HG03025 (cell line): ENCODE measurements at regions not wholly inside any gene's neighbourhood (a gene's known extent, or its start where the extent isn't known, plus 50 kb on each side); places are given as distances from the start of the nearest gene placed in this dataset.

ENCODE experiments used
- ATAC-seq: cut with Tn5 transposase; IDR thresholded peaks from one replicate; pipeline ENCODE4 v1.9.1; 2021; ENCODE audit warnings: mild to moderate bottlenecking, moderate library complexity; ENCODE audit not compliant: unreplicated experiment, low FRiP score

GRCh38 chr4:98210281-98210680 lies 50.9 kb upstream of the RAP1GDS1 start:
- no peak for ATAC-seq

DNA sequence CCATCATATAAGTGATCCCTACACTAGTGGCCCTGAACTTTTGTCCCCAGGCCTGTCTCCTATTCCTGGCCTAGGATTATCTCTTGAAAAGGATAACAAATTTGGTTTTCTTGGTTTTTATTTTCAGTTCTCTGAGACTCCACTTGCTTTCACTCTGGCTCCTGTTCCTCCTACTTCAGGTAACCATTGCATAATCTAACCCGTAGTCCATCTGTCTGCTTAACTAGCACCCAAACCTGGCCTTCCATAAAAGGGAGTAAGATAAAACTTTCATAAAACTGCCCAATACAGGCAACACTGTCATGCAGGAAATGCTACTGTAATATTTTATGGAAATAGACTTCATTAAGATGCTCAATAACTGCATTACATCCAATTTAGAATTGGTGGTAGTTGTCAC lies 52.1 kb upstream of the RAP1GDS1 start:
- ATAC-seq = no peak

DNA sequence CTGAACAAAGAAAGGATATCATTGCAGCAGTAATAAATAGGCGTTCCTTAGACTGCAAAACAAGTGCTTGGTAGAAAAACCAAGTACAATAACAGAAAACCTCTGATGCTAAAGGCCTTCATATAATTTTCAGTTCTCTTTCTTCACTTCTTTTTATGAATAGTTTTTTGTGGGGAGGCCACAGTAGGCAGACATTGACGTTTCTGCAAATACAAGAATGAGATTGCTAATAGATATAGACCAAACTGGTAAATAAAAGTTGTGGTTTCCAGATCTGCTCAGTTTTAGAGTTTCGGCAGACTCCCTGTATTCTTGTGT lies 57.0 kb upstream of the RAP1GDS1 start:
- ATAC-seq = peak; percentile 73

- ATAC-seq = peak; percentile 72
These were observed 57.6 kb upstream of the RAP1GDS1 start for GRCh38 chr4:98203332-98204235.

DNA sequence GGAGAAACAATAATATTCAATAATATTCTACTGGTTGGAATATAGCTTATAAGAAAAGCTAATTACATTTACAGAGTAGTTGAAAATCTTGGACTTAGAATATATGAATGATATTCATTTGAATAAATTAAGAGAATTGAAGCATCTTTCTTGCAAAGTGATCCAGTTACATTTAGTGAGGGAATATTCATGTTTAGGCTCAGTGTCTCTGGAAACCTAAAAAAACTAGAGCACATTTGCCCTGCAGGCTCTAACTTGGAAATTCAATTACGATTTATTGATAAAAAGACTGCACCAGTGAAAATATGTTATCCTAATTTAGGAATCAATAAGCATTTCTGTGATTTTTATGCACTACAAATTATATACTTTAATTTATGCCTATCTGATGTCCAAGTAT lies 58.3 kb upstream of the RAP1GDS1 start:
- ATAC-seq = no peak

DNA sequence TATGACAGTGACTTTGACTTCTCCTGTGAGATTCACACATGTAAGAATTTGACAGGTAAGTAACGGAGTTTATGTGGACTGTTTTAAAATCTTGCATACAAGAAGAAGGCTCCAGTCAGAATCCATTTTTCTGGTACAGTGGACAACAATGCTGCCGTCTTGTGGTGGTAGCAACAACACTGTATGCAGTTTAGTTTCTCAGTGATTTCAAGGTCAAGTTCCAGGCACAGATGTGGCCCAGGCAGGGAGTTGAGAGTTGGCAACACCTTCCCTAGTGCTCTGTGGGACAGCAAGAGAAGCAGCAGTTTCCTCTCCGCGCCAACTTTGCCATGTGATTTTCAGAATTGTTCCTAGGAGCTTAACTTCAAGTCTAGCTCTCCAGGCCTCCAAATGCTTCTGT lies 56.0 kb upstream of the STPG2 start:
- ATAC-seq = no peak

GRCh38 chr4:98195005-98195404 lies 51.7 kb upstream of the STPG2 start:
- no peak for ATAC-seq

DNA sequence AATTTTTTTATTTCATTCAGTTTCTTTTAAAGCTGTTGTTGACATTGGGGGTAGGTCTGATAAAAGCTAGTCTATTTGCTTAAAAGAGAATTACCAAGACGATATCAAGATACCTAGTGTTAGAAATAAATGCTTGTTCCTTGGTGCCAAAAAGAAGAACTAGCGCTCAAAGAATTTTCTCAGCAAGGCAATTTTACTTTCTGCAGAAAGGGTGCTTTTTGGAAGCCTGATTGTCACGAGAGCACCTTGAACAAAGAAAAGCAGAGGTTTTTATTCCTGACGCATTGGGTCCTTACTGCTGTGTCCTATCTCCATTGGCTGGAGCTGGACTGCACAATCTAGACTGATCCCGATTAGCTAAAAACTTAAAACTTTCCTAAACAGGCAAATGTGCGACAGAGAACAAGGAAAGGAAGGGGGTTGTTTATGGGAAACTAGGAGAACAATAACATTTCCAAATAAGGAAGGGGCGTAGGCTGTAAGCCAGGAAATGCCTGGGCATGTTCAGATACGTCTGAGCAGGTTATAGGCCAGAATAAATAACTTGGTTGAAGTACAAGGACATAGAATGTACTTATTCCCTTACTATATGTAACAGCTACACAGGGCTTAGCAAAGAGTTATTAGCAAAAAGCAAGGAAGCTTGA lies 50.3 kb upstream of the STPG2 start:
- no peak for ATAC-seq
